ENCODE measurements at regions not wholly inside any gene's neighbourhood (a gene's known extent, or its start where the extent isn't known, plus 50 kb on each side); places are given as distances from the start of the nearest gene placed in this dataset.

DNA sequence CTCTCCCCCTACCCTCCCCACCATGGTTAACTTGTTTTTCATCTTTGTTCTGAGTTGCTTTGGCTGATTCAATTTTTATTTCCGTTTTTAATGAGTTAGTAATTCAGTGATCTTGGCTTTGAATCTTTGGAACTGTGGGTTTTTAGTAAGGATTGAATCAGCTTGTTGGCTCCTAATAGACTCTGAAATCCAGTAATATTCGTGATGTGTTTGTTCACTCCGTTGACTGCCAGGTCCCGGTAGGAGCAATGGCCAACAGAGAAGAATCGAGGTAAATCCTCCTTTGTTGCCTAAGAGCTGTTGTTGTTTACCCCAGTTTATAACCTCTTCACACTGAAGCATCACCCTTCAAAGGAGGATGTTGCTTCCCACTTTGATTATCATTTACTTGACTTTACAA is 92.7 kb downstream of the PCSK1 start:
- DNase-seq (ENCODE audit: low read depth) = peak; percentile 48

DNA sequence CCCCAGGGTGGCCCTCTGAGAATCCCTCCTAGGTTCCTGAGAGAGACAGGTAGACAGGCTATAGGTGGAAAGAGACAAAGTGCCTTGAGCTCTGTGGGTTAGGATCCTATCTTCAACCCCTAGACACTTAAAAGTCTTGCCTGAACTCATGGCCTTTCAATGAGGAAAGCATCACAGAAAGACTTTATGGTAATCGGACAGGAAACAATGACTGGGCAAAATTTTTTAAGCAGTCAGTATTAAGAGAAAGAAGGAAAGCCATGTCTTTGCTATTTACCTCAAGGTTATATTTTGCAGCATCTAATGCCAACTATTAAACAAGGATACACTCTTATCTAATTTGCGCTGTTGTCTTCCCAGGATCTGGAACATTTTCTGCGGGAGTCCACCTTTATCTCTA is 93.2 kb downstream of the PCSK1 start:
- DNase-seq (ENCODE audit: low read depth) = peak; percentile 52

DNA sequence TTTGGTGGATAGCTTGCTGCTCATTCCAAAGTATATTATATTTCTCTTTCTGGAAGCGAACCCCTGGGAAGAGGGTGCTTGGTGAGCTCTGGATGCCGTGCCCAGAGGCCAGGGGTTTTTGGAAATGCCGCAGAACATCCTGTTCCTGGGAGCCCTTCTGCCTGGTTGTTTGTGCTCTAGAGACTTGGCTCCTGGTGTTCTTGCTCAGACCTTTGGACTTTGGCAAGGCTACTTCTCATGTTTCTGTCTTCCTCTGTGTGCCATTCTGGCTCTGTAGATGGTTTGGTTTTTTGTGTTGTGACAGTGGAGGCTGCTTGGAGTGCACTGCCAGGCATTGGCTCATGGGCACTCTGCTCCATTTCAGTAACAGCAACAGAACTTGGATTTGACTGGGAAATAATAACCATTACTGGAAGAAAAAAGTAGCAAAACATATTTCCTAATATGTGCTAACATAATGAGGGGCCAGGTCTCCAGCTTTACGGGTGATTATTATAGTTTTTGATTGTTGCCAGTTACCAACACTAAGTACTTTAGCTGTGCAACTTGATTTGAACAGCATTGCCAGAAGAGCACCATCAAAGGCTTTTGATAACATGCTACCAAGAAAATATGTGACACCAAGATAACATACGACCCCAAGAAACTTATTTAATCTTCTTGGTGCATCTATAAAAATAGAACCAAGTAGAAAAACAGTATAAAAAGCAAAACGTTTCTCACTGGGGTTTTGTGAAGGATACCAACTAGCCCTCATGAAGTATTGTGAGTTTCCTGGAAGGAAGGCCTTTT is 94.2 kb downstream of the PCSK1 start:
- peak; percentile 63 for DNase-seq (ENCODE audit: low read depth)

DNA sequence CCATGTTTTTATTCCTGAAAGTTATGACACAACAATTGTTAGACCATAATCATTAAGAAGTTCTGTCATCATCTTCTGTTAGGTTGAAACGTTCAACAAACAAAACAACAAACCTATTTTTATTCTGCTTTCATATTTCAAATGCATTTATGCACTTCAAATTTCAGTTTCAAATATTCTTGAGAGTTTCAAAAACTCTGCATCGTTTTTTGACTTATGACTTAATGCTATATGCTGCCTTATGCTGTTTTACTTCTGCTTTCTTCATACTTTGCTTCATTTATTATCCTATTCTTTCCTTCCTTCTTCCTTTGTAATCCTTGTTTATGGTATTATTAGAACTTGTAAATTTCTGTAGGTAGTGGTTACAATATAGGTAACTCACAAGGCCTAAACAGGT is 95.0 kb downstream of the PCSK1 start:
- no peak for DNase-seq (ENCODE audit: low read depth)

DNA sequence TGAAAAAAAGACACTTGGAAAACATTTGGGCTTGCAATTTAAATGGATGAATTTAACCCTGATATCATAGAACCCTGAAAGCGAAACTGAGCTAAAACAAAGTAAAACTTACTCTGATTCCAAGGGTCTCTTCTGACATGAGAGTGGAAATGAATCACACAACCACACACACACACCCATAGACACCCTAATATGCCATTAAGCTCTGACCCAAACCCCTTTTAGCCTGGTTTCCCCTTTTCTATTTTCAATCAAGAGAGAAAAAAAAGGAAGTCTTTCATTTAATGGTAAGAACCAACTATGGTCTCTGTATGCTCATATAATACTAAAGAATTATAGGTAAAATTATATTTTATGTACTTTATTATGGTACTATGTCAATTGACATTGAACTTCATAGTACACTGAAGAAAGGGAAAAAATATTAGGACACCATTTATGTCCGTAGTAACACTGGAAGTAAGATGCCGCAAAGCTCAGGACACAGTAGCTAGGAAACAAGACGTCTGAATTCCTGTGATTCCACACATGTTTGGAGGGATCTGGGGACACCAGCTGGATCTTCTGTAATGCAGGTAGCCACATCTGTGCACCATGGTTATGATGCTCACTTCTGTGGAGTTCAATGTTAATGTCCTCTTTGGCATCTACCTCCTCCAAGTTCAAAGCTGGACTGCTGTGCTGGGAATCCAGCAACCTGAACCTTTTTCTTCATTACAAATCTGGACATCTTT is 95.8 kb downstream of the PCSK1 start:
- DNase-seq (ENCODE audit: low read depth) = no peak

DNA sequence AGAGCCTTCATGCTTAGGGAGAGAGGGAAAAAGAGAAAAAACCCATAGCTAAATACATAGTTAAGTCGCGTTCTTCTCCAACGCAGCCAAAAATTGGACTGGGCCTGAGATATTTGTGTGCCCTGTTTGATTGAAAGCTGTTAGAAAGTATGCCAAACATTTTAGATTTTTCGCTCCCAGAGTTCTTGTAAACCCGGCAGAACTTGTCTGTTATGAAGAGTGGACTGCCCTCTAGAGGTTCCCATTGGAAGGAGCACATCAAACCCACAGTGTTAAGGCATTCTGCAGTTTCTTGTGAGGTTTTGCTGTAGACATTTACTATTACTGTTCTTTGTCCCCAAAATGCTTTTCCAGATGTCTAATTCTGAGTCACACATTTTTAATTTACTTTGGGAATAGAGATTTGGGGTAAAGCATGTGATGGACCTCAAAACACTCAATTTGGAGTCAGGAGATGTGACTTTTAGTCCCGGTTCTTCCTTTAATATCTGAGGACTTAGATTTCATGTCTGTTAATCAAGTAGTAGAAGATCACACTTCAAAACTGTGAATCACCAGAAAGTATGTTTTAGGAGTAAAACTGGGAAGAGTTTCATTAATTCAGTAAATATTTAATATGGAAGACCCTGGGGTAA is 96.6 kb downstream of the PCSK1 start:
- DNase-seq (ENCODE audit: low read depth) = peak; percentile 90

DNA sequence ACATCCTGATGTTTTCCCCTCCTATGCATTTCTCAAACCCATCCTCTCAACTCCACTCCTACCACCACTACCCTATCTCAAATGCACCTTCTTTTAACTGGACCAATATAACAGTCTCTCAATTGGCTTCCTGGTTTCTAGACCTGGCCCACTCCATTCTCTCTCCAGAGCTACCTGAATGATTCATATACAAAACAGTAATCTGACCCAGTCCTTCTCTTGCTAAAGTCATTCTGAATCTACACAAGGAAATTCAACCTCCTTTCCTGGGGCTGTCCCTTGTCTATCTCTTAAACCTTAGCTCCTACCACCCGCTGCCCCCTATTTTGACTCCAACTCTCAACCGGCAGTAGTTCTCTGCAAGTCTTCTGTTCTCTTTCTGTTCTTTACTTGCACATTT is 97.2 kb downstream of the PCSK1 start:
- DNase-seq (ENCODE audit: low read depth) = peak; percentile 72

DNA sequence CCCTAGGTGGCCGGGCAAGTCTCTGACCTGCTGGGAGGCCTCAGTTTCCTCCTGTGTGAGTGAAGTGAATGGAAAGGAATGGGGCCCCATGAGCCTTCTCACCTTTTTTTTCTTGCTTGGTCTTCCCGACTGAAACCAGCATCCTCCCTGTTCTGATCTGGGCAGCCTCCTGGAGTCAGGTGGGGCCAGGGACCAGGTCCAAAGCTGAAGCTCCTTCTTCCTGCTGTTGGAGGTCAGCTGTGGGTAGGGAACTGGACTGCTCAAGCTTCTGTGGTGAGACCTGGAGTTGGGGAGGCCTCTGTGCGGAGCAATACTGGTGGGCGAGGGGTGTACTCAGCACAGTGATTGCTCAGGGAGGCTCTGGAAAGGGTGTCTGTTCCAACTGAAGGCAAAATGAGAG is 99.7 kb downstream of the PCSK1 start:
- no peak for DNase-seq (ENCODE audit: low read depth)

DNA sequence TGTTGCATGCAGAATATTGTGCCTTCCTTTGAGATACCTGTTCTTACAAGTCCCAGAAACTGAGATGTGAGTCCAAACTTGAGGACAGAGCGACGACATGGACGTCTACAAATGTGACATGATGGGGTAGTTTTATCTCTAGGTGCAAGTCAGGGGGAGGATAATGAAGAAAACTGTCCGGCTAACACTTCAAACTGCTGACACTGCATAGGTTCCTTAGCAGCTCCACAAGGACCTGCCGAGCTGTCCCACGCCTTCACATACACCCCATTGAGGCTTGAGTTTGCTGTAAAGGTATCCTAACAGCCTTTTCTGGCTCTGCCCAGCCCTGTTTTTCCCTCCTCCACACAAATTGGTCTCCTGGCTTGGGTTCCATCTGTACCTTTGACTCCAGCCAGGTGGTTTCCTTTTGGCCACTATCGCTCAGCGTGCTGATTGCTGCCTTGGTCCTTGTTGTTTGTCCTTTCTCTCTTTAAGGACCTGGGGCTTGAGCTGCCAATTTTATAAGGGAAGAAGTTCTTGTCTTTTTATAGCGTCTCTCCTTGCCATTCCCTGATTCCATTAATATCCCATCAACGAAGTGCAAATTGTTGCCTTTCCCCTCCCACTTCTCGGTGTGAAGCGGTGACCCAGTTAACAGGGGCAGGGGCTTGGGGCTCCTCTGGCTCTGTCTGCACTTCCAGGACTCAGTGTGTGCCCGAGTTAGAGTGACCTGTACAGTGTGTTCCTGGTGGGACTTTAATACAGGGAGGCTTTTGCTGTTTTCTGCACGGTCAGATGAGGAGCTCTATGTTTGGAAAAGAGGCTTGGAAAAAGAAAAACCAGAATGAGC is 100.3 kb downstream of the PCSK1 start:
- DNase-seq (ENCODE audit: low read depth) = no peak

DNA sequence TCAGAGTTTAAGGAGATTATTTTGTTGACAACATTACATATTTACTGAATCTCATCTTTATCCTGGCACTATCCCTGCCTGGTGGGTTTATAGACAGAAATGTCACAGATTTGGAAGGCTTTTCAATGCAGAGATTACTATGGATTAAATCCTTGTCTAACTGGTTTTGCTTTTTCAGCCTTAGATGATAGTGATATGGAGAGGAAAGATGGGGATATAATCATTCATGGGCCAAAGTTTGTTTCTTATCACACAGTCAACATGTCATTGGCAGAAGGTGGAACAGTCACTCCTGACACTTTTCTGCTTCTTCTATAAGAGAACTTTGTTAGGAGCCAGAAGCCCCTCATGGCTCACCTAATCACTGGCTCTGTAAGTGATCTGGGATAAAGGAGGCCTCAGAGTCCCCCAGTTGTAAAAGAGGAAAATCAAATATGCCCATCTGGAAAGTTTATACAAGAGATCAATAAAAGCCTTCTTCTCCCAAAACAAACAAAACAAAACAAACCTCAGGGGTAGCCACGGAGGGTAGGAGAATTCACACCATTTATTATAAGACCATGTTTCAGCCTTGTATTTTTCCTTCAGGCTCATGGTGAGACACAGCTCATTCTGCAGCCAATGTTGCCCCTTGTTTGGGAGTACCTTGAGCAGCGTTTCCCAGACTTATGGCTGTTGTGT is 101.2 kb downstream of the PCSK1 start:
- DNase-seq (ENCODE audit: low read depth) = no peak

DNA sequence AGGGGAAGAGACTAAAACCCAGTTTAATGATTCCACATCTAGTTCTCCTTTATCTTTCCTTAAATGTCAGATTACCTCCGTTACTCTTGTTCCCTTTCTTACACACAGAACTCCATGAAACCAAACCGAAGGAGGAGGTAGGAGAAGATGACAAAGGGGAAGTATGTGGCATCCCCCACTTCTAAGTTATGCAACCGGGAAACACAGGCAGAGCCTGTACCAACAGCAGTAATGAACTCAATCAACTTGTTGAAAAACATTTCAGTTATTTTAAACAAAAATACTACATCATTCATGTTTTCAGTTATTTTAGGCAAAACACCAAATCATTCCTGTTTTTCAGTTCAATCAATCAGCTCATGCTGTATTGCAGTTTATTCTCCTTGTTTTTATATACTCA is 101.8 kb downstream of the PCSK1 start:
- DNase-seq (ENCODE audit: low read depth) = no peak

DNA sequence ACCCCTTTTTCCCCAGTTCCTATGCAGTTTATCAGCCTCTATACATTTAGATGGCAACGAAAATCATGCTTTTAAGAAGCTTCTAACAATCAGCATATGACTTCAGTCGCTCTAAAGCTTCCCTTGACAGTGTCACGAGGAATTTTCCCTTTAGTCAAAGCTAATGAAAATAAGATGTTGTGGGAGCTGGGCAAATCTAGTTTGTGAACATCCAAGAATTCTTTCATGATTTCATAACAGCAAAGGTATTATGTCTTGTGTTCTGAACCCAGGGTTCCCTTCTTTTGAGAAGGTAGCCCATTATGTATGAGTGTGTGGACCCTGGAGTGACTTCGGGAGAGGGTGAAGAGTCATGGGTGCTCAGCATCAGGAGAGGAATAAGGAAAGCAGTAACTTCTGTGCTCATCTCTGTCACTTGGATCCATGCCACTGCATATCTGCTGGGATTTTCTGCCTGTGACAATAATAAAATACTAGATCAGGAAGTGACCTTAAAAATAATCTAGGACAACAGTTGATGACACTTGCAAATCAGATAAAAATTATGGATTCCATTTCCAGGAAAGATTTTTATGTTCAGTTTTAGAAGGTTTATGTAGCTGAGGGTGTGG is 102.4 kb downstream of the PCSK1 start:
- DNase-seq (ENCODE audit: low read depth) = no peak

DNA sequence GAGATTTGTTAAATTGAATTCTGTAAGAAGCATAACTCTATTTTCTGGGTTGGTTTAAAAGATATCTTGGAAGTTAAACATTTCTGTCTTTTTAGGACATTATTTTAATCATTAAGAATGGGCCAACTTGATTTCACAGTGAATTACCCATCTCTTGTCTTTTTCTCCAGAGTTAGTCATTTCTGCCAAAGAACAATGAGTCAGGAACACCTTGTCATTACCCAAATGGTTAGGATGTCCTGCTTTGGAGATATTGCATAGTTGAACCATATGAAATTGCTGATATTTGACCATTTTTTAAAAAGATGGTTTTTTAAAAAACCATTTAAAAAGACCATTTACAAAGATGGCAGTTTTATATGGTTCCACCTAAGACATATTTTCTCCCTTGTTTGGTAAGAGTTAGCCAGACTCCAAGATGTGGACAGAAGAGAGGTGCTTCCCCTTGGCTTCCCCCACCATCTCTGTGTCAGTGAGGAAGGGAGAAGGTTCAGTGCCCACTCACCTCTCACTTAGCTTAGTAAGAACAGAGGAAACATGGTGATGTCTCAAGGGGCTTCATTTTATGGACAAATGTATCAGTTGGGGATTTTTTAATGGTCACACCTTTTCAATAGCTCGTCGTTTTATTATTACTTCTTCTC is 103.0 kb downstream of the PCSK1 start:
- peak; percentile 52 for DNase-seq (ENCODE audit: low read depth)

DNA sequence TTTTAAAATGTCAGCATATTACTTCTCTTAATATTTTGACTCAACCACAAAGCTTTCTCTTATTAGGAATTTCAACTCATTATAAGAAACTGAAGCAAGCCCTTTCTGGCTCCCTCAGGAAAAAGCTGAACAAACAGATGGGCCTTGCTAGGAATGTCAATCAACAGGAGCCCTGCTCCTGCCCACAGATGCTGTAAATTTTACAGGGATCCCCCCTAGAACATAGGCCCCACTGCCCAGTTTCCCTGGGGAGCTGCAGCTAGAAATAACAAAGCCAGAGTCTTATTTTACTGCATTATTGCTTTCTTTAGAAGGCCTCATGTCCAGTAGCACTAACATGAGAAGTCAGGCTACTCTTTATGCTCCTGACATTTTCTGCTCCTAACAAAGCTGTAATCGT is 103.8 kb downstream of the PCSK1 start:
- no peak for DNase-seq (ENCODE audit: low read depth)

DNA sequence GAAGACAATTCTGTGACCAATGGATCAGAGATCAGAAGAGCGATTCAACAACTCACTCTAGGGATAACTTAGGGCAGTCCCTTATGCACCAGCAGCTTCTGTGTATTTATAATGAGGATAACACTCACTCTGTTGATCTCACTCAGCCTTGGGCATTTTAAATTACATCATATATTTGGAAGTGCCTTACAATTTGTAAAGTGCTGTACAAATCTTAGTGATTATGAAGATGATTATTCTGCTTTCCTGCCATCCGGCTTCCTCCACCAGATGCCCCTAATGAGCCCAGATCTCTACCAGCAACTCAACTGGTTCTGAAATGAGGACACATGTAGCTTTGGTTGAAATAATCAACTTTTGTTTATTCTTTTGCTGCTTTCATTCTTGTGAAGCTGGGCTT is 105.3 kb downstream of the PCSK1 start:
- peak; percentile 51 for DNase-seq (ENCODE audit: low read depth)

DNA sequence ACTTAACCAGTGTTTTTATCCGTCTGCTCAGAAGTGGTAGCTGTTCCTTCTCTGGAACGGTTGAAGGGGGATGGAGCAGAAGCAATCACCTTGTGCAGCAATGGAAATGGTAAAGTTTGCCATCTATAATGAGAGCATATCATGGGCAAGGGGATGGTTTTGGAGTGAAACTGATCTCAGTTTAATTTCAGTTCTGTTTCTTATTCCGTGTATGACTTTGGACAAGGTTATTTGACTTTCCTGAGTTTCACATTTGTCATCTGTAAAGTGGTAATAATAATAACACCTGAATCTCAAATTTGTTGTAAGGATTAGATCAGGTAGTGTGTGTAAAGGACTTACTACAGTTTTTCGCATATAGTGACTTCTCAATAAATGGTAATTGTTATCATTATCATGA is 106.1 kb downstream of the PCSK1 start:
- DNase-seq (ENCODE audit: low read depth) = no peak

DNA sequence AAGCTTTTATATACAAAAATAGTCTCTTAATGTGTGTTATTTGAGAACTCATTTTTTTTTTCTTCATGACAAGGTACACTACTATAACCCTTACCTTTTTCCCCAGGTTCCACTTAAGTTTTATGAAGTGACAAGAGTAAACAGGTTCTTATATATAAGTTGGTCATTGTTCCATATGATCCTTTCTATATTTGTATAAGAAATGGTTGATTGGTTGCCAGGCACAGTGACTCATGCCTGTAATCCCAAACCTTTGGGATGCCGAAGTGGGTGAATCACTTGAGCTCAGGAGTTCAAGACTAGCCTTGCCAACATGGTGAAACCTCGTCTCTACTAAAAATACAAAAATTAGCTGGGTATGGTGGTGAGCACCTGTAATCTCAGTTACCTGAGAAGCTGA is 108.3 kb downstream of the PCSK1 start:
- DNase-seq (ENCODE audit: low read depth) = peak; percentile 93

DNA sequence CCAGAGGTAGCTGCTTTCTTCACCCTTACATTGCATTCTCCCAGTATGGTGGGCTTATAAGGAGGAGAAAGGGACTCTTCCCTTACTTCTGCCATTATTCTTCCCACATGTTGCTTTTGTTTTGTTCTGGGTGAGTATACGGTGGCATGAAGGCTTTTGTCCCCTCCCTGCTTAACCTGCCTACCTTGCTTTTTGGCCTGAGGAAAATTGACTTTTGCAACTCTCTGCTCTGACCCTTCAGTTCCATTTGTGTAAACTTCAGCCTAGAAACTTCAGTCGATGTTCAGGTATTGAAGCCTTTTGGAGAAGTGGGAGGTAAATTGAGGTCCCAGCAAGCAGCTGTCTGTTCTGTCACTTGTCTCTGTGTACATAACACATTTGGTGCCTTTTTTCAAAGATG is 110.2 kb downstream of the PCSK1 start:
- no peak for DNase-seq (ENCODE audit: low read depth)

DNA sequence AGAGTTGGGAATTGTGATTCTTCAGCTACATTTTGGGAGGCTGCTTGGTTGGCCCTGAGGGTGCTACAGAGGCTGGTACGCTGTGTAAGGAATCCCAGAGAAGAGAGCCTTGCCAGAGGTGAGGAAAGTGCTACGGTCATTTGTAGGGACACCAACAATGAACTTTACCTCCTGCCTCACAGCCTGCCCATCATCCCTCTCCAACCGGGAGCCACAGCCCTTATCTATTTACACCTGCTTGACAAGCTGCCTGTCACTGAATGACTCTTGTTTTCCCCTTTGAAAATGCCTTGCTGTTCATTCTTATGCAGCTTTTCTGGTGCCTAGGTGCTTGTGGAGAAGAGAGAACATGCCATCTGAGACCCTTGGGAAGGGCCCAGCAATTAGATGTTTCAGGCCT is 110.8 kb downstream of the PCSK1 start:
- DNase-seq (ENCODE audit: low read depth) = no peak

DNA sequence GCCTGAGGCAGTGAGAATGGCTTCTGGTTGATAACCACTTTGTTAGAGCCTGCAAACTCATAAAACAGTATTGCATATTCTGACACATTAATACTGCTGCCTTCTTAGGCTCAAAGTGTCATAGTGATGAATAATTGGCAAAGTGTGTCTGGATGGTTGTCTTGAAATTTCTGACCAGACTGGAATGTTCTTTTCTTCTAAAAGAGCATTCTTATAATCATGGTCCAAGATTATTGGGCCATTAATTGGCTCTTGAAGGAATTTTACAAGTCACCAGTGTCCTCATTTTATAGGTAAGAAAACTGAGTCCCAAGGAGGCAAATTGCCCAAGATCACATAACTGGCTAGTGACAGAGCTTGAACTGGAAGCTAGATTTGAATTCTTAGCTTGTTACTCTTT is 111.7 kb downstream of the PCSK1 start:
- DNase-seq (ENCODE audit: low read depth) = peak; percentile 69

DNA sequence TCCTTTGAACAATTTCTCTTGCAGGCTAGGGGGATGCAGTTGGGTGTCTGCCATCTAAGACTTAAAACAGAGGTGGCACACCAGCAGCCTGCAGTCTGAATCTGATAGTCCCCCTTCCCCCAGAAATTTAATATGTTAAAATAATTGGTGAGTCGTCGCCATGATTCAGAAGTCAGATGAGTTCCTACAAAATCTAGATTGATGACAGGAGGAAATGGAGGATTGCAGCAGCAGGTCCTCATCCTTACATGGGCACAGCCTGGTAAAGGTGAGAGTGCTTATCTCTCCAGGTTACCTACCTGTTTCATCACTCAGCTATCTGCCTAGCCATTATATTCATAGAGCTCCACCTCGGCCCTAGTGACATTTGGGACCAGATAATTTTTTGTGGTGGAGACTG is 112.3 kb downstream of the PCSK1 start:
- peak; percentile 67 for DNase-seq (ENCODE audit: low read depth)

Measured in M059J (cell line).